ENCODE measurements at regions not wholly inside any gene's neighbourhood (a gene's known extent, or its start where the extent isn't known, plus 50 kb on each side); places are given as distances from the start of the nearest gene placed in this dataset.

- Histone ChIP-seq H3K27me3 (replicated peaks) (no peaks in the 10 kb centered on the region), H3K27ac (no peak overlapping the region), H3K4me1 (replicated peaks) (no peaks in the 10 kb centered on the region), H3K4me3 (no peak overlapping the region), H3K9me3 (replicated peaks) (no peaks in the 10 kb centered on the region), H3K36me3 (no peaks in the 10 kb centered on the region)
- no peak for DNase-seq (ENCODE audit: low read depth in 1 of 2, low spot score in 2 of 2)
Measured at GRCh38 chr2:107437265-107437664, 389.4 kb upstream of the RGPD4 start.

GRCh38 chr2:107437807-107438206 is 388.9 kb upstream of the RGPD4 start:
- Histone ChIP-seq H3K4me3 (no peak overlapping the region), H3K27me3 (replicated peaks) (no peaks in the 10 kb centered on the region), H3K4me1 (replicated peaks) (no peaks in the 10 kb centered on the region), H3K9me3 (replicated peaks) (no peaks in the 10 kb centered on the region), H3K36me3 (no peaks in the 10 kb centered on the region), H3K27ac (no peak overlapping the region)
- no peak for DNase-seq (ENCODE audit: low read depth in 1 of 2, low spot score in 2 of 2)

- no peaks in the 10 kb centered on the region for H3K4me1 ChIP-seq (replicated peaks)
- H3K4me3 ChIP-seq: no peak overlapping the region
- DNase-seq (ENCODE audit: low read depth in 1 of 2, low spot score in 2 of 2): no peak
- no peaks in the 10 kb centered on the region for H3K27me3 ChIP-seq (replicated peaks)
- no peaks in the 10 kb centered on the region for H3K9me3 ChIP-seq (replicated peaks)
- no peaks in the 10 kb centered on the region for H3K36me3 ChIP-seq
- no peak overlapping the region for H3K27ac ChIP-seq
Measured at GRCh38 chr2:107448160-107448559, 378.5 kb upstream of the RGPD4 start.

- H3K27me3 ChIP-seq (replicated peaks): no peaks in the 10 kb centered on the region
- H3K4me3 ChIP-seq: no peak overlapping the region
- H3K4me1 ChIP-seq (replicated peaks): no peaks in the 10 kb centered on the region
- H3K9me3 ChIP-seq (replicated peaks): no peaks in the 10 kb centered on the region
- DNase-seq (ENCODE audit: low read depth in 1 of 2, low spot score in 2 of 2): no peak
- H3K27ac ChIP-seq: no peak overlapping the region
- no peaks in the 10 kb centered on the region for H3K36me3 ChIP-seq
Measured at GRCh38 chr2:107461301-107461700, 365.4 kb upstream of the RGPD4 start.

GRCh38 chr2:107462181-107462580 is 364.5 kb upstream of the RGPD4 start:
- no peaks in the 10 kb centered on the region for H3K9me3 ChIP-seq (replicated peaks)
- no peak for DNase-seq (ENCODE audit: low read depth in 1 of 2, low spot score in 2 of 2)
- no peaks in the 10 kb centered on the region for H3K36me3 ChIP-seq
- H3K27ac ChIP-seq: no peak overlapping the region
- no peaks in the 10 kb centered on the region for H3K4me1 ChIP-seq (replicated peaks)
- H3K27me3 ChIP-seq (replicated peaks): no peaks in the 10 kb centered on the region
- H3K4me3 ChIP-seq: no peak overlapping the region

- no peak overlapping the region for H3K4me3 ChIP-seq
- H3K4me1 ChIP-seq (replicated peaks): no peaks in the 10 kb centered on the region
- H3K27me3 ChIP-seq (replicated peaks): no peaks in the 10 kb centered on the region
- H3K27ac ChIP-seq: no peak overlapping the region
- H3K36me3 ChIP-seq: no peaks in the 10 kb centered on the region
- no peak for DNase-seq (ENCODE audit: low read depth in 1 of 2, low spot score in 2 of 2)
- no peaks in the 10 kb centered on the region for H3K9me3 ChIP-seq (replicated peaks)
Measured at GRCh38 chr2:107466241-107466640, 360.5 kb upstream of the RGPD4 start.

- Histone ChIP-seq H3K36me3 (no peaks in the 10 kb centered on the region), H3K27ac (no peak overlapping the region), H3K4me3 (no peak overlapping the region), H3K4me1 (replicated peaks) (no peaks in the 10 kb centered on the region), H3K9me3 (replicated peaks) (no peaks in the 10 kb centered on the region), H3K27me3 (replicated peaks) (no peaks in the 10 kb centered on the region)
- DNase-seq (ENCODE audit: low read depth in 1 of 2, low spot score in 2 of 2): no peak
Measured at GRCh38 chr2:107466984-107467773, 359.5 kb upstream of the RGPD4 start.

- H3K4me1 ChIP-seq (replicated peaks): no peaks in the 10 kb centered on the region
- DNase-seq (ENCODE audit: low read depth in 1 of 2, low spot score in 2 of 2): no peak
- H3K4me3 ChIP-seq: no peak overlapping the region
- H3K9me3 ChIP-seq (replicated peaks): no peaks in the 10 kb centered on the region
- no peak overlapping the region for H3K27ac ChIP-seq
- no peaks in the 10 kb centered on the region for H3K36me3 ChIP-seq
- no peaks in the 10 kb centered on the region for H3K27me3 ChIP-seq (replicated peaks)
Measured at GRCh38 chr2:107469437-107469995, 357.2 kb upstream of the RGPD4 start.

- Histone ChIP-seq H3K27ac (no peak overlapping the region), H3K4me3 (no peak overlapping the region), H3K4me1 (replicated peaks) (no peaks in the 10 kb centered on the region), H3K9me3 (replicated peaks) (no peaks in the 10 kb centered on the region), H3K27me3 (replicated peaks) (no peaks in the 10 kb centered on the region), H3K36me3 (no peaks in the 10 kb centered on the region)
- no peak for DNase-seq (ENCODE audit: low read depth in 1 of 2, low spot score in 2 of 2)
Measured at GRCh38 chr2:107473150-107473549, 353.5 kb upstream of the RGPD4 start.

GRCh38 chr2:107475859-107476258 is 350.8 kb upstream of the RGPD4 start:
- Histone ChIP-seq H3K27me3 (replicated peaks) (no peaks in the 10 kb centered on the region), H3K9me3 (replicated peaks) (no peaks in the 10 kb centered on the region), H3K4me3 (no peak overlapping the region), H3K4me1 (replicated peaks) (no peaks in the 10 kb centered on the region), H3K36me3 (no peaks in the 10 kb centered on the region), H3K27ac (no peak overlapping the region)
- DNase-seq (ENCODE audit: low read depth in 1 of 2, low spot score in 2 of 2): no peak

- H3K4me3 ChIP-seq: no peak overlapping the region
- no peak for DNase-seq (ENCODE audit: low read depth in 1 of 2, low spot score in 2 of 2)
Measured at GRCh38 chr2:107502539-107502938, 324.2 kb upstream of the RGPD4 start.

GRCh38 chr2:107511970-107512789 is 314.5 kb upstream of the RGPD4 start:
- no peaks in the 10 kb centered on the region for H3K4me1 ChIP-seq (replicated peaks)
- no peaks in the 10 kb centered on the region for H3K36me3 ChIP-seq
- H3K4me3 ChIP-seq: no peak overlapping the region
- H3K27me3 ChIP-seq (replicated peaks): no peaks in the 10 kb centered on the region
- H3K9me3 ChIP-seq (replicated peaks): no peaks in the 10 kb centered on the region
- no peak for DNase-seq (ENCODE audit: low read depth in 1 of 2, low spot score in 2 of 2)
- H3K27ac ChIP-seq: no peak overlapping the region

More at GRCh38 chr2:107502539-107502938, 324.2 kb upstream of the RGPD4 start:
- Histone ChIP-seq H3K9me3 (replicated peaks) (no peaks in the 10 kb centered on the region), H3K27me3 (replicated peaks) (no peaks in the 10 kb centered on the region), H3K36me3 (no peaks in the 10 kb centered on the region), H3K27ac (no peak overlapping the region), H3K4me1 (replicated peaks) (no peaks in the 10 kb centered on the region)

GRCh38 chr2:107525406-107525805 is 301.3 kb upstream of the RGPD4 start:
- H3K4me1 ChIP-seq (replicated peaks): no peaks in the 10 kb centered on the region
- no peaks in the 10 kb centered on the region for H3K36me3 ChIP-seq
- no peaks in the 10 kb centered on the region for H3K9me3 ChIP-seq (replicated peaks)
- no peak overlapping the region for H3K27ac ChIP-seq
- no peaks in the 10 kb centered on the region for H3K27me3 ChIP-seq (replicated peaks)
- H3K4me3 ChIP-seq: no peak overlapping the region
- DNase-seq (ENCODE audit: low read depth in 1 of 2, low spot score in 2 of 2): no peak

GRCh38 chr2:107529146-107529545 is 297.5 kb upstream of the RGPD4 start:
- H3K27ac ChIP-seq: no peak overlapping the region
- H3K4me3 ChIP-seq: no peak overlapping the region
- no peaks in the 10 kb centered on the region for H3K27me3 ChIP-seq (replicated peaks)
- no peaks in the 10 kb centered on the region for H3K9me3 ChIP-seq (replicated peaks)
- H3K36me3 ChIP-seq: no peaks in the 10 kb centered on the region
- no peak for DNase-seq (ENCODE audit: low read depth in 1 of 2, low spot score in 2 of 2)
- H3K4me1 ChIP-seq (replicated peaks): no peaks in the 10 kb centered on the region
